Lung (tissue), 11 donors: ENCODE measurements at regions not wholly inside any gene's neighbourhood (a gene's known extent, or its start where the extent isn't known, plus 50 kb on each side); places are given as distances from the start of the nearest gene placed in this dataset.

ENCODE experiments used
- ATAC-seq: fragments of 200-7000 bp; cut with Tn5 transposase; one replicate; pipeline ENCODE4 v1.9.1; 2020; ENCODE audit warnings: moderate number of reproducible peaks; ENCODE audit not compliant: insufficient read depth, low FRiP score
- DNase-seq, 3 donors: peaks; one replicate each; pipeline ENCODE4 v3.0.0-alpha.2; 2013 to 2017
- H3K27ac ChIP-seq, 2 donors: one replicate each; pipeline ENCODE4 v1.5.1; 2013; ENCODE audit warnings: mild to moderate bottlenecking in 2 of 2, moderate library complexity in 2 of 2, control low read depth in 1 of 2, inconsistent platforms in 1 of 2, low read depth in 1 of 2, low read length in 1 of 2
- H3K27me3 ChIP-seq, 3 donors: one replicate each; pipeline ENCODE4 v1.5.1; 2013; ENCODE audit warnings: low read length in 2 of 3; ENCODE audit not compliant: control insufficient read depth in 3 of 3, insufficient read depth in 3 of 3
- H3K36me3 ChIP-seq, 4 donors: one replicate each; pipeline ENCODE4 v1.5.1; 2013; ENCODE audit warnings: low read length in 4 of 4, mild to moderate bottlenecking in 1 of 4, moderate library complexity in 1 of 4; ENCODE audit not compliant: control insufficient read depth in 4 of 4, insufficient read depth in 4 of 4
- H3K4me1 ChIP-seq, 5 donors: one replicate each; pipeline ENCODE4 v1.5.1; 2013; ENCODE audit warnings: low read length in 5 of 5, mild to moderate bottlenecking in 2 of 5, moderate library complexity in 1 of 5; ENCODE audit not compliant: control insufficient read depth in 5 of 5, insufficient read depth in 5 of 5
- H3K4me3 ChIP-seq: one replicate; pipeline ENCODE4 v1.5.1; 2013; ENCODE audit warnings: mild to moderate bottlenecking, control low read depth, moderate library complexity
- H3K9ac ChIP-seq, 2 donors: one replicate each; pipeline ENCODE4 v1.5.1; 2013; ENCODE audit warnings: low read length in 2 of 2, control low read depth in 1 of 2; ENCODE audit not compliant: insufficient read depth in 1 of 2
- H3K9me3 ChIP-seq, 4 donors: one replicate each; pipeline ENCODE4 v1.5.1; 2013; ENCODE audit warnings: low read length in 3 of 4, mild to moderate bottlenecking in 1 of 4, moderate library complexity in 1 of 4; ENCODE audit not compliant: control insufficient read depth in 4 of 4, insufficient read depth in 3 of 4
- CTCF ChIP-seq: IDR thresholded peaks from 2 replicates; pipeline ENCODE4 v1.5.1; 2012; ENCODE audit warnings: mild to moderate bottlenecking; ENCODE audit errors: control extremely low read depth, extremely low read depth
- WGBS, 2 donors: extraction: QIAGEN DNeasy Blood & Tissue Kit; methylation state at CpG; one replicate each; pipeline ENCODE4 v1.1.7; 2013; 5-methylcytosine and 5-hydroxymethylcytosine counted together
- donor health status: control.
- donor health status: control.
- donor health status: Bipolar disorder and iron deficiency.
- donor health status: healthy.
- donor health status: DM: yes; HTN: yes; CAD: no.

DNA sequence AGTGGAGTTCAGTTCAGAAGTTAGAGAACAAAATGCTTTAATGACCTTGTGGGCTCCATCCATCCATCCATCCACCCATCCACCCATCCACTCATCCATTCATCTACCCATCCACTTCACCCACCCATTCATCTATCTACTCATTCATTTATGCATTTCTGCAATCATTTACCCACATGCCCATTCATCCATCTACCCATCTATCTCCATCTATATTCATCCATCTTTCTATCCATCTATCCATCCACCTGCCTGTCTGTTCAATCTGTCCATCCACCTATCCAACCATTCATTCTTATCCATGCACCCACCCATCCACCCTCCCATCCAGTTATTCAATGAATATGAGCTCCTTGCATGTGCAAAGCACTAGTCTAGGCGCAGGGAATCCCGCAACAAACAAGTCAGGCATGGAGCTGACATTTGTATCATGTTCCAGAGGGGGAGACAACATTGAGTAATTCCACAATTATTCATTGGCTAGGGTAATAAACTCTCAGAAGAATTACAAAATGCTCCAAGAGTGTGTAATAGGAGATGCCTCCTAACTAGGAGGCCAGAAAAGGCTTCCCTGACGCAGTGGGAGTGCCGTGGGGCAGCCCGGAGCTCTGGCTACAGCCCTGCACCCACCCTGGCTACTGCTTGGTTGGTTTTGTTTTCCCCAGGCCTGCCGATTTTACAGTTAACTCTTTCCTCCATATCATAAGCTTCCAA lies 211.2 kb downstream of the NXNL2 start:
- Histone ChIP-seq H3K36me3 (no peaks in the 10 kb centered on the region), H3K4me3 (no peak overlapping the region), H3K9me3 (peaks cover 0 to 3% (median 1%) of the 10 kb centered on the region in 4 donors), H3K4me1 (peaks cover 0 to 70% (median 24%) of the 10 kb centered on the region in 5 donors), H3K27me3 (no peaks in the 10 kb centered on the region), H3K27ac (no peak overlapping the region), H3K9ac (no peak overlapping the region)
- peak; percentile 70 to 86 (median 81) for DNase-seq
- no peak for TF ChIP-seq CTCF
- ATAC-seq, result no peak
- 61 to 63% methylated on average over 6 of the region's 6 CpGs for WGBS, 2 donors

GRCh38 chr9:88746743-88747398 lies 211.9 kb downstream of the NXNL2 start:
- no peak for TF ChIP-seq CTCF
- peaks cover 0 to 70% (median 24%) of the 10 kb centered on the region in 5 donors for H3K4me1 ChIP-seq
- WGBS, 2 donors, result 59 to 66% methylated on average over 9 of the region's 9 CpGs
- peaks cover 0 to 5% (median 0%) of the 10 kb centered on the region in 4 donors for H3K9me3 ChIP-seq
- H3K4me3 ChIP-seq, result no peak overlapping the region
- ATAC-seq (no peak), DNase-seq (peak in 1 of 3 donors; percentile 38)
- no peaks in the 10 kb centered on the region for H3K36me3 ChIP-seq
- H3K27me3 ChIP-seq, result no peaks in the 10 kb centered on the region
- H3K9ac ChIP-seq, result peak overlapping the region in 1 of 2 donors; percentile 17
- H3K27ac ChIP-seq, result no peak overlapping the region

- ATAC-seq, result no peak
- Histone ChIP-seq H3K4me3 (no peak overlapping the region), H3K27me3 (no peaks in the 10 kb centered on the region), H3K9me3 (peaks cover 0 to 5% (median 0%) of the 10 kb centered on the region in 4 donors), H3K9ac (no peak overlapping the region), H3K27ac (peak overlapping the region in 1 of 2 donors; percentile 69), H3K36me3 (no peaks in the 10 kb centered on the region), H3K4me1 (peaks cover 0 to 71% (median 31%) of the 10 kb centered on the region in 5 donors)
- DNase-seq, result peak; percentile 55 to 78 (median 60)
- 77 to 82% methylated on average over 5 of the region's 5 CpGs for WGBS, 2 donors
- TF ChIP-seq CTCF, result no peak
Measured at GRCh38 chr9:88747768-88748167, 212.8 kb downstream of the NXNL2 start.
